ENCODE measurements at regions not wholly inside any gene's neighbourhood (a gene's known extent, or its start where the extent isn't known, plus 50 kb on each side); places are given as distances from the start of the nearest gene placed in this dataset.

DNA sequence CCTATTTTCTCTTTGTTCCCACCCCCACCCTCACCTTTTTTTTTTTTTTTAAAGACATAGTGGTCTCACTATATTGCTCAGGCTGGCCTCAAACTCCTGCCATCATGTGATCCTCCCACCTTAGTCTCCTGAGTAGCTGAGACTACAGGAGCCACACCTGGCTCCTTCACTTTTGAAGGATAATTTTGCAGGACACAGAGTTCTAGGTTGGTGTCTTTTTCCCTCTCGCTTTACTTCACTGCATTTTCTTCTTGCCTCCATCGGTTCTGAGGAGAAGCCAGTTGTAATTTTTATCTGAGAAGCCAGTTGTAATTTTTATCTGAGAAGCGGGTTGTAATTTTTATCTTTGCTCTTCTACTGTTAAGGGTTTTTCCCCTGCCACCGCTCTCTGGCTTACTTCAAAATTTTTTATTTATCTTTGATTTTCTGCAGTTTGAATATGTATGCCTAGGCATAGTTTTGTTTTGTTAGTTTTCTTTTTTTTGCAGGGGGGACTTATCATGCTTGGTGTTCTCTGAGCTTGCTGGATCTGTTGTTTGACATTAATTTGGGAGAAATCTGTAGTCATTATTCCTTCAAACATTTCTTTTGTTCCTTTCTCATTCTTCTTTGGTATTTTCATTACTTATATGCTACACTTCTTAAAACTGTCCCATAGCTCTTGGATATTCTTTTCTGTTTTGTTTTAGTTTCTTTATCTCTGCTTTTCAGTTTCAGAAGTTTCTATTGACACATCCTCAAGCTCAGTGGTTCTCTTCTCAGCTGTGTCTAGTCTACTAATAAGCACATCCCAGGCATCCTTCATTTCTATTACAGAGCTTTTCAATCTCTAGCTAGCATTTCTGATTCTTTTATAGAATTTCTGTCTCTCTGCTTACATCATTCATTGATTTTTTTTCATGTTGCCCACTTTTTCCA, 148.2 kb upstream of the CHD1 start:
- Histone ChIP-seq H3K9ac (no peak overlapping the region), H3K27ac (no peak overlapping the region), H3K9me3 (ENCODE audit: control insufficient read depth, low read length) (no peaks in the 10 kb centered on the region), H3K4me3 (ENCODE audit: low read depth, low read length) (no peak overlapping the region), H2AFZ (no peak overlapping the region), H3K36me3 (ENCODE audit: control insufficient read depth, insufficient read depth, low read length) (no peaks in the 10 kb centered on the region), H3K4me2 (ENCODE audit: low read length) (no peak overlapping the region), H3K27me3 (ENCODE audit: control insufficient read depth, insufficient read depth, low read length) (no peaks in the 10 kb centered on the region), H3K4me1 (no peaks in the 10 kb centered on the region), H3K79me2 (no peaks in the 10 kb centered on the region)
- TF ChIP-seq, protein P1, sequence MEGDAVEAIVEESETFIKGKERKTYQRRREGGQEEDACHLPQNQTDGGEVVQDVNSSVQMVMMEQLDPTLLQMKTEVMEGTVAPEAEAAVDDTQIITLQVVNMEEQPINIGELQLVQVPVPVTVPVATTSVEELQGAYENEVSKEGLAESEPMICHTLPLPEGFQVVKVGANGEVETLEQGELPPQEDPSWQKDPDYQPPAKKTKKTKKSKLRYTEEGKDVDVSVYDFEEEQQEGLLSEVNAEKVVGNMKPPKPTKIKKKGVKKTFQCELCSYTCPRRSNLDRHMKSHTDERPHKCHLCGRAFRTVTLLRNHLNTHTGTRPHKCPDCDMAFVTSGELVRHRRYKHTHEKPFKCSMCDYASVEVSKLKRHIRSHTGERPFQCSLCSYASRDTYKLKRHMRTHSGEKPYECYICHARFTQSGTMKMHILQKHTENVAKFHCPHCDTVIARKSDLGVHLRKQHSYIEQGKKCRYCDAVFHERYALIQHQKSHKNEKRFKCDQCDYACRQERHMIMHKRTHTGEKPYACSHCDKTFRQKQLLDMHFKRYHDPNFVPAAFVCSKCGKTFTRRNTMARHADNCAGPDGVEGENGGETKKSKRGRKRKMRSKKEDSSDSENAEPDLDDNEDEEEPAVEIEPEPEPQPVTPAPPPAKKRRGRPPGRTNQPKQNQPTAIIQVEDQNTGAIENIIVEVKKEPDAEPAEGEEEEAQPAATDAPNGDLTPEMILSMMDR (IDR thresholded peaks at IDR 0.05): no peak

DNA sequence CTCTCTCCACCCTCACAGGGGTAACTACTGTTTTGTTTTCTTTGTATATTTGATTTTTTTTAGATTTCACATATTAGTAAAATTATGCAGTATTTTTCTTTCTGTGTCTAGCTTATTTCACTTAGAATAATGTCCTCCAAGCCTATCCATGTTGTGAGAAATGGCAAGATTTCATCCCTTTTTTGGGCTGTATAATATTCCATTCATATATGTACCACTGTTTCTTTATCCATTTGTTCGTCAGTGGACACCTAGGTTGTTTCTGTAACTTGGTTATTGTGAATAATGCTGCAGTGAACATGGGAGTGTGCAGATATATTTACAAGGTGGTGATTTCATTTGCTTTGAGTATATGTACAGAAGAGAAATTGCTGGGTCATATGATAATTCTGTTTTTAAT, 144.0 kb upstream of the CHD1 start:
- H3K79me2 ChIP-seq: no peaks in the 10 kb centered on the region
- H3K27me3 ChIP-seq (ENCODE audit: control insufficient read depth, insufficient read depth, low read length): no peaks in the 10 kb centered on the region
- no peaks in the 10 kb centered on the region for H3K9me3 ChIP-seq (ENCODE audit: control insufficient read depth, low read length)
- H2AFZ ChIP-seq: no peak overlapping the region
- no peaks in the 10 kb centered on the region for H3K36me3 ChIP-seq (ENCODE audit: control insufficient read depth, insufficient read depth, low read length)
- no peaks in the 10 kb centered on the region for H3K4me1 ChIP-seq
- H3K4me3 ChIP-seq (ENCODE audit: low read depth, low read length): no peak overlapping the region
- no peak overlapping the region for H3K4me2 ChIP-seq (ENCODE audit: low read length)
- H3K9ac ChIP-seq: no peak overlapping the region
- TF ChIP-seq, protein P1 (IDR thresholded peaks at IDR 0.05): no peak
- H3K27ac ChIP-seq: no peak overlapping the region

DNA sequence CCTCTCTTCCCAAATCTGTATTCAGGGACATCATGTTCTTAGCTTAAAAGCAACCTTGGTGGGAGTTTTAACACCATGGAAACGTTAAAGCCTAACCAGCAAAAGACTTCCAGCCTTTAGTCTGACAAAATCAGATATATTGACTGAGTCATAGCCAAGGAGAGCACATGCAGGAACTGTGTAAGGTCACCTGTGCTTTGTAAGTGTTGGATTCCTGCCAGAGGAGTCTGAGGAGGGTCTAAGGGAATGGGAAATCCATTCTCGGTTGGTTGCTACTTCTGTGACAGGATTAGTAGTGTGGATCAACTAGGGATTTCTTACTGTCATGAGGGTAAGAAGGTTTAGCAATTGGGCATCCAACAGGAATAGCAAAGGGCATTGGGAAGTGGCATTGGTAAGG, 142.0 kb upstream of the CHD1 start:
- H3K27ac ChIP-seq: no peak overlapping the region
- TF ChIP-seq, protein P1 (IDR thresholded peaks at IDR 0.05): no peak
- H3K36me3 ChIP-seq (ENCODE audit: control insufficient read depth, insufficient read depth, low read length): no peaks in the 10 kb centered on the region
- H3K27me3 ChIP-seq (ENCODE audit: control insufficient read depth, insufficient read depth, low read length): no peaks in the 10 kb centered on the region
- no peaks in the 10 kb centered on the region for H3K79me2 ChIP-seq
- H3K4me1 ChIP-seq: no peaks in the 10 kb centered on the region
- no peak overlapping the region for H3K4me2 ChIP-seq (ENCODE audit: low read length)
- no peak overlapping the region for H3K4me3 ChIP-seq (ENCODE audit: low read depth, low read length)
- H3K9ac ChIP-seq: no peak overlapping the region
- H3K9me3 ChIP-seq (ENCODE audit: control insufficient read depth, low read length): no peaks in the 10 kb centered on the region
- H2AFZ ChIP-seq: no peak overlapping the region

DNA sequence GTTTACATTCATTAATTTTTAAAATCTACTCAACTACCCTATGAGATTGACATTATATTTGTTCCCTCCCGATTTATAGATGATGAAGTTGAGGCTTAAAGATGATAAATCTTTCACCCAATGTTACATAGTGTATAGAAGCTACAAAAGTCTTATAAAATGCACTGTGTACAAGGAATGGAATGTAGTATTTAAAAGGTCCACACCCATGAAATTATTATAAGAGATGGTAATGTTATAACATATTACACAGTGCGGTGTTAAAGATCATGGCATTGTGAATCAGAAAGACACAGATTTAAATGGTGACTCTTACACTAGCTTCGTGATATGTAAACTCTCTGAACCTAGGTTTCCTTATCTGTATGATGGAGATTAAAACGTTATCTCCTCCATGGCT, 141.6 kb upstream of the CHD1 start:
- Histone ChIP-seq H3K4me1 (no peaks in the 10 kb centered on the region), H3K4me3 (ENCODE audit: low read depth, low read length) (no peak overlapping the region), H3K9me3 (ENCODE audit: control insufficient read depth, low read length) (no peaks in the 10 kb centered on the region), H3K4me2 (ENCODE audit: low read length) (no peak overlapping the region), H3K79me2 (no peaks in the 10 kb centered on the region), H3K27me3 (ENCODE audit: control insufficient read depth, insufficient read depth, low read length) (no peaks in the 10 kb centered on the region), H3K36me3 (ENCODE audit: control insufficient read depth, insufficient read depth, low read length) (no peaks in the 10 kb centered on the region), H3K27ac (no peak overlapping the region), H3K9ac (no peak overlapping the region), H2AFZ (no peak overlapping the region)
- TF ChIP-seq, protein P1 (IDR thresholded peaks at IDR 0.05): no peak
